ENCODE measurements at regions not wholly inside any gene's neighbourhood (a gene's known extent, or its start where the extent isn't known, plus 50 kb on each side); places are given as distances from the start of the nearest gene placed in this dataset.
"Not testable (repeated sequence)": the region's sequence is repeated elsewhere in the genome, so short reads cannot be mapped to it uniquely, and the experiment has no call there.

- POLR2A ChIA-PET, result no interaction called here
- no peak overlapping the region for H3K4me3 ChIP-seq (ENCODE audit: low read depth in 2 of 2, low read length in 1 of 2)
These were observed 249.3 kb upstream of the MEIS1 start for GRCh38 chr2:66185497-66186054.

GRCh38 chr2:66177128-66177796 is 257.7 kb upstream of the MEIS1 start:
- POLR2A ChIA-PET; H3F3A ChIP-seq (replicated peaks; ENCODE audit: insufficient read depth); H2AFZ ChIP-seq (ENCODE audit: low read depth); H3K36me3 ChIP-seq (replicated peaks in 1 of 2; ENCODE audit: control insufficient read depth in 1 of 2, insufficient read depth in 2 of 2, low read length in 1 of 2); DNase-seq; H3K4me1 ChIP-seq (ENCODE audit: control insufficient read depth in 1 of 2, insufficient read depth in 2 of 2, low read depth in 1 of 2, low read length in 1 of 2); H3K9me3 ChIP-seq; H3K27me3 ChIP-seq (ENCODE audit: insufficient read depth); H3K79me2 ChIP-seq (ENCODE audit: insufficient read depth); CTCF ChIA-PET; H3K9ac ChIP-seq; H3K4me2 ChIP-seq; H3K27ac ChIP-seq (ENCODE audit: low read depth in 2 of 2, low read length in 1 of 2); H4K20me1 ChIP-seq (ENCODE audit: insufficient read depth); H3K9me2 ChIP-seq; H3K4me3 ChIP-seq (ENCODE audit: low read depth in 2 of 2, low read length in 1 of 2): not testable (repeated sequence)
- 55% methylated on average over 21 of the region's 26 CpGs for WGBS (ENCODE audit: low lambda C conversion rate)

More at GRCh38 chr2:66185497-66186054, 249.3 kb upstream of the MEIS1 start:
- Histone ChIP-seq H3F3A (replicated peaks; ENCODE audit: insufficient read depth) (no peaks in the 10 kb centered on the region), H3K36me3 (replicated peaks in 1 of 2; ENCODE audit: control insufficient read depth in 1 of 2, insufficient read depth in 2 of 2, low read length in 1 of 2) (no peaks in the 10 kb centered on the region), H4K20me1 (ENCODE audit: insufficient read depth) (no peaks in the 10 kb centered on the region), H3K4me1 (ENCODE audit: control insufficient read depth in 1 of 2, insufficient read depth in 2 of 2, low read depth in 1 of 2, low read length in 1 of 2) (no peaks in the 10 kb centered on the region), H3K27ac (ENCODE audit: low read depth in 2 of 2, low read length in 1 of 2) (no peak overlapping the region), H3K9me2 (no peaks in the 10 kb centered on the region), H3K27me3 (ENCODE audit: insufficient read depth) (no peaks in the 10 kb centered on the region), H3K9ac (no peak overlapping the region), H3K79me2 (ENCODE audit: insufficient read depth) (no peaks in the 10 kb centered on the region), H2AFZ (ENCODE audit: low read depth) (no peak overlapping the region), H3K4me2 (no peak overlapping the region), H3K9me3 (no peaks in the 10 kb centered on the region)
- TF ChIP-seq NRF1 (IDR thresholded peaks at IDR 0.05; ENCODE audit: low read depth, low read length) (no peak), MAX (IDR thresholded peaks at IDR 0.05; ENCODE audit: low read depth) (no peak), GABPA (IDR thresholded peaks at IDR 0.05; ENCODE audit: low read depth) (no peak), TEAD4 (IDR thresholded peaks at IDR 0.05; ENCODE audit: borderline replicate concordance, insufficient read depth) (no peak)
- DNase-seq, result no peak
- CTCF ChIA-PET, result no interaction called here
- 43% methylated on average over 11 of the region's 11 CpGs for WGBS (ENCODE audit: low lambda C conversion rate)

- TF ChIP-seq SIN3A (IDR thresholded peaks at IDR 0.05; ENCODE audit: borderline replicate concordance, low read depth, low read length), result no peak
- no peak for TF ChIP-seq POLR2AphosphoS5 (IDR thresholded peaks at IDR 0.05; ENCODE audit: low read depth, low read length)
- no peak for TF ChIP-seq USF2 (IDR thresholded peaks at IDR 0.05; ENCODE audit: borderline replicate concordance, low read depth, low read length)
- no peak for TF ChIP-seq FOXJ3 (CRISPR knock-in tag; IDR thresholded peaks at IDR 0.05)
- TF ChIP-seq ZBTB33 (IDR thresholded peaks at IDR 0.05; ENCODE audit: borderline replicate concordance, low read depth), result no peak
- Histone ChIP-seq H3K36me3 (replicated peaks in 1 of 2; ENCODE audit: control insufficient read depth in 1 of 2, insufficient read depth in 2 of 2, low read length in 1 of 2) (no peaks in the 10 kb centered on the region), H4K20me1 (ENCODE audit: insufficient read depth) (no peaks in the 10 kb centered on the region), H3K4me3 (ENCODE audit: low read depth in 2 of 2, low read length in 1 of 2) (no peak overlapping the region), H3K9me3 (no peaks in the 10 kb centered on the region), H2AFZ (ENCODE audit: low read depth) (no peak overlapping the region), H3K79me2 (ENCODE audit: insufficient read depth) (no peaks in the 10 kb centered on the region), H3K4me1 (ENCODE audit: control insufficient read depth in 1 of 2, insufficient read depth in 2 of 2, low read depth in 1 of 2, low read length in 1 of 2) (no peaks in the 10 kb centered on the region), H3K27ac (ENCODE audit: low read depth in 2 of 2, low read length in 1 of 2) (no peak overlapping the region), H3K4me2 (no peak overlapping the region), H3K27me3 (ENCODE audit: insufficient read depth) (no peaks in the 10 kb centered on the region), H3K9me2 (no peaks in the 10 kb centered on the region), H3F3A (replicated peaks; ENCODE audit: insufficient read depth) (no peaks in the 10 kb centered on the region), H3K9ac (no peak overlapping the region)
- no peak for DNase-seq
- POLR2A ChIA-PET, result no interaction called here
- CTCF ChIA-PET, result interaction anchor here (0.6 kb wide), 1 partner anchor 191 kb away, joined by 3 read pairs; no protein-coding TSS in a partner anchor
- WGBS (ENCODE audit: low lambda C conversion rate), result 39% methylated on average over 5 of the region's 5 CpGs
These were observed 260.4 kb upstream of the MEIS1 start for GRCh38 chr2:66174491-66174890.
